HepG2 (cell line): ENCODE measurements at regions not wholly inside any gene's neighbourhood (a gene's known extent, or its start where the extent isn't known, plus 50 kb on each side); places are given as distances from the start of the nearest gene placed in this dataset.

ENCODE experiments used
- ATAC-seq: fragments of 200-7000 bp; cut with Tn5 transposase; 3 replicates; pipeline ENCODE4 v1.9.1; 2020; ENCODE audit warnings: mild to moderate bottlenecking, moderate library complexity
- BruUV-seq: library from RNA; stranded (reverse); fragments of 400-500 nt; replicated peaks from 2 replicates; lab custom pipeline; 2021; lab: Mats Ljungman, UMichigan
- CTCF ChIA-PET: fragments of 300-600 bp; formaldehyde crosslinking; extraction: SDS; loops from one replicate; lab custom pipeline; 2021; ENCODE audit warnings: low total read pairs, inconsistent platforms, low intra/inter-chr PET ratio; lab: Yijun Ruan, JAX
- POLR2A ChIA-PET: fragments of 350-600 bp; sonication (Branson Sonifier 250); formaldehyde crosslinking; loops from one replicate; lab custom pipeline; 2020; ENCODE audit warnings: antibody characterized with exemption, inconsistent platforms; lab: Yijun Ruan, JAX
- DNase-seq: peaks from one replicate; pipeline ENCODE4 v3.0.0-alpha.2; 2015; ENCODE audit warnings: low spot score
- FAIRE-seq: peaks from 3 replicates; lab custom pipeline; 2011; peaks lifted over from hg19 to GRCh38; lab: Jason Lieb, UNC
- H2AFZ ChIP-seq: one replicate; pipeline ENCODE4 v1.6.1; 2011; ENCODE audit warnings: low read length, inconsistent platforms
- H3K27ac ChIP-seq: fragments of 300-600 bp; 3 replicates; pipeline ENCODE4 v1.8.0; 2011; ENCODE audit warnings: mixed run types, mild to moderate bottlenecking, mixed read lengths, low read length, inconsistent platforms; ENCODE audit not compliant: insufficient read depth; ENCODE audit errors: extremely low read length
- H3K27me3 ChIP-seq, 2 experiments: fragments of 200-600 bp in 1 of 2; 2 replicates in 1 of 2; 3 replicates in 1 of 2; pipeline versions ENCODE4 v1.6.0 to v1.8.0; 2011; ENCODE audit warnings: low read length in 2 of 2, mild to moderate bottlenecking in 2 of 2, moderate library complexity in 2 of 2, inconsistent platforms in 1 of 2; ENCODE audit not compliant: insufficient read depth in 2 of 2, control insufficient read depth in 1 of 2
- H3K36me3 ChIP-seq, 2 experiments: fragments of 200-600 bp in 1 of 2; replicated peaks in 1 of 2; 2 replicates in 1 of 2; 3 replicates in 1 of 2; pipeline versions ENCODE4 v1.5.1 to v1.8.0; 2011; ENCODE audit warnings: low read length in 2 of 2, inconsistent platforms in 1 of 2; ENCODE audit not compliant: insufficient read depth in 2 of 2, control insufficient read depth in 1 of 2
- H3K4me1 ChIP-seq: 2 replicates; pipeline ENCODE4 v1.5.1; 2012; ENCODE audit warnings: low read length, inconsistent platforms; ENCODE audit not compliant: insufficient read depth
- H3K4me2 ChIP-seq: 2 replicates; pipeline ENCODE4 v1.6.0; 2011; ENCODE audit warnings: low read depth, low read length, inconsistent platforms
- H3K4me3 ChIP-seq, 3 experiments: fragments of 200-600 bp in 1 of 3; sonication (generic), shearing (Covaris generic) in 1 of 3; replicated peaks in 1 of 3; 2 replicates each; pipeline ENCODE4 v1.5.1; 2011 to 2016; ENCODE audit warnings: low read length in 3 of 3, inconsistent platforms in 2 of 3, low read depth in 2 of 3, mild to moderate bottlenecking in 2 of 3, control low read depth in 1 of 3, mixed read lengths in 1 of 3; ENCODE audit not compliant: insufficient read depth in 1 of 3
- H3K79me2 ChIP-seq: one replicate; pipeline ENCODE4 v1.6.1; 2011; ENCODE audit warnings: low read length, inconsistent platforms; ENCODE audit not compliant: insufficient read depth
- H3K9ac ChIP-seq: 2 replicates; pipeline ENCODE4 v1.6.0; 2011; ENCODE audit warnings: mild to moderate bottlenecking, low read depth, low read length, inconsistent platforms; ENCODE audit not compliant: insufficient read depth
- H3K9me3 ChIP-seq: 2 replicates; pipeline ENCODE4 v1.5.1; 2012; ENCODE audit warnings: mild to moderate bottlenecking, low read length
- H4K20me1 ChIP-seq: 2 replicates; pipeline ENCODE4 v1.6.0; 2011; ENCODE audit warnings: inconsistent platforms, mild to moderate bottlenecking, low read length, moderate library complexity; ENCODE audit not compliant: insufficient read depth
- ARID3A ChIP-seq: IDR thresholded peaks from 2 replicates; pipeline ENCODE4 v1.6.1; 2012; ENCODE audit warnings: low read depth, low read length, improper control_type of control experiment
- FOXP1 ChIP-seq, 2 experiments: fragments of 450-650 bp in 1 of 2; IDR thresholded peaks; 2 replicates each; pipeline ENCODE4 v1.6.1; 2017 to 2018; ENCODE audit warnings: antibody characterized with exemption in 1 of 2
- KDM6A ChIP-seq: IDR thresholded peaks from 2 replicates; pipeline ENCODE4 v1.6.1; 2016; ENCODE audit warnings: low read depth
- PCBP2 ChIP-seq: fragments of 200-400 bp; formaldehyde crosslinking; optimal IDR thresholded peaks from 2 replicates; pipeline ENCODE3; 2018; ENCODE audit warnings: low read length, low read depth; ENCODE audit not compliant: poor library complexity, severe bottlenecking
- PHF5A ChIP-seq: IDR thresholded peaks from one replicate; pipeline ENCODE4 v1.6.1; 2018; ENCODE audit warnings: low read depth, missing genetic modification reagents; ENCODE audit not compliant: unreplicated experiment
- SMAD3 ChIP-seq: sonication (generic); formaldehyde crosslinking; IDR thresholded peaks from 2 replicates; pipeline ENCODE4 v1.4.0; 2020; ENCODE audit warnings: missing genetic modification reagents
- SMARCC2 ChIP-seq: fragments of 450-650 bp; IDR thresholded peaks from 2 replicates; pipeline ENCODE4 v1.6.1; 2017; ENCODE audit warnings: antibody characterized with exemption, mild to moderate bottlenecking
- SOX6 ChIP-seq, 2 experiments: fragments of 450-650 bp in 1 of 2; sonication (generic) in 1 of 2; formaldehyde crosslinking in 1 of 2; IDR thresholded peaks; 2 replicates each; pipeline versions ENCODE4 v1.4.0 to v1.6.1; 2017 to 2020; ENCODE audit warnings: antibody characterized with exemption in 1 of 2, mild to moderate bottlenecking in 1 of 2, missing genetic modification reagents in 1 of 2
- ZIK1 ChIP-seq: sonication (generic); formaldehyde crosslinking; IDR thresholded peaks from 2 replicates; pipeline ENCODE4 v1.5.0; 2020; ENCODE audit warnings: mild to moderate bottlenecking, low read depth, missing genetic modification reagents, borderline replicate concordance
- ZNF318 ChIP-seq: sonication (generic); formaldehyde crosslinking; IDR thresholded peaks from 2 replicates; pipeline ENCODE4 v1.4.0; 2020; ENCODE audit warnings: mild to moderate bottlenecking, missing genetic modification reagents
- ZNF512B ChIP-seq: sonication (generic); formaldehyde crosslinking; IDR thresholded peaks from 2 replicates; pipeline ENCODE4 v1.5.1; 2020; ENCODE audit warnings: missing genetic modification reagents, mild to moderate bottlenecking, borderline replicate concordance
- WGBS: methylation state at CpG from one replicate; pipeline ENCODE4 v1.1.6; 2017; ENCODE audit warnings: low lambda C conversion rate; 5-methylcytosine and 5-hydroxymethylcytosine counted together
- in situ Hi-C: cut with HindIII; loops from 2 replicates; pipeline ENCODE4 v1.10.0; 2017; ENCODE audit warnings: low pct_unique_long_range_greater_than_20kb; ENCODE audit not compliant: extremely low pct_ligation_motif_present
- intact Hi-C: fragments of 100-400 bp; cut with micrococcal nuclease; formaldehyde crosslinking; loops from one replicate; pipeline ENCODE4 v1.10.0; 2022; ENCODE audit not compliant: unreplicated experiment

- no peak for DNase-seq
- no peak for FAIRE-seq
- H3K9me3 ChIP-seq: peaks cover 88% of the 10 kb centered on the region
- H3K4me3 ChIP-seq: no peak overlapping the region
- TF ChIP-seq FOXP1 (IDR thresholded peaks at IDR 0.05) (no peak), FOXP1 (CRISPR knock-in tag; IDR thresholded peaks at IDR 0.05) (no peak), ZNF512B (no peak), KDM6A (CRISPR knock-in tag) (no peak), ARID3A (no peak), SMAD3 (CRISPR knock-in tag) (no peak), PHF5A (CRISPR knock-in tag) (no peak), ZIK1 (CRISPR knock-in tag) (no peak), ZNF318 (CRISPR knock-in tag) (no peak), SMARCC2 (no peak), PCBP2 (no peak), SOX6 (IDR thresholded peaks at IDR 0.05) (no peak), SOX6 (CRISPR knock-in tag; IDR thresholded peaks at IDR 0.05) (no peak)
- POLR2A ChIA-PET: no interaction called here
- H3K4me1 ChIP-seq: no peaks in the 10 kb centered on the region
- no peak overlapping the region for H3K9ac ChIP-seq
- CTCF ChIA-PET: no interaction called here
- intact Hi-C loops (no loop called here), in situ Hi-C loops (no loop called here)
- H4K20me1 ChIP-seq: no peaks in the 10 kb centered on the region
- no peaks in the 10 kb centered on the region for H3K36me3 ChIP-seq
- no peak overlapping the region for H3K27ac ChIP-seq
- no peaks in the 10 kb centered on the region for H3K27me3 ChIP-seq
- no peaks in the 10 kb centered on the region for H3K79me2 ChIP-seq
- WGBS: 0% methylated on average over 3 of the region's 3 CpGs
- BruUV-seq: no TSS peak
- no peak overlapping the region for H3K4me2 ChIP-seq
- ATAC-seq: no peak
- H2AFZ ChIP-seq: no peak overlapping the region
Observed at GRCh38 chr2:107635883-107636282, 190.8 kb upstream of the RGPD4 start.
